Hematopoietic multipotent progenitor cell treated with erythropoietin and hydrocortisone succinate and interleukin-3 and kit ligand, for 6 days (in vitro differentiated cells): ENCODE measurements at regions not wholly inside any gene's neighbourhood (a gene's known extent, or its start where the extent isn't known, plus 50 kb on each side); places are given as distances from the start of the nearest gene placed in this dataset.
A peak's percentile ranks its signal among the peaks of the same experiment; 100 is the strongest.
"Not testable (repeated sequence)": the region's sequence is repeated elsewhere in the genome, so short reads cannot be mapped to it uniquely, and the experiment has no call there.

Experiments
- DNase-seq: peaks from one replicate; pipeline ENCODE4 v3.0.0-alpha.2; 2015

DNA sequence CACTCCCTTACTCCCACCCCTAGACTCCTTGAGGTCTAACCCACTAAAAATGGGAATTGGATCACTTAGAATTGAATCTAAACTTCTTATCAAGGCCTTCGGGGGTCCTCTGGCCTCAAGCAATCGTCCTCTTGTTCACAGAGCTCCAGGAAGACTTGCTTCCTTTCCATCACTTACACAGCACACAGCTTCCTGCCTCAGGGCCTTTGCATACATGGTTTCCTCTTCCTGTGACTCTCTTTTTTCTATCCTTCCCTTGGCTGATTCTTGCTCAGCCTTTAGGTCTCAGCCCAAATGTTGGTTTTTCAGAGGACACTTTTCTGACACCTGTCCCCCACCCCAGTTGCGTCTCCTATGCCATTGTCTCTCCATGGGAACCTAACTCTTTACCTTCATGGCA, 50.0 kb upstream of the ALDH1B1 start:
- DNase-seq, result no peak

DNA sequence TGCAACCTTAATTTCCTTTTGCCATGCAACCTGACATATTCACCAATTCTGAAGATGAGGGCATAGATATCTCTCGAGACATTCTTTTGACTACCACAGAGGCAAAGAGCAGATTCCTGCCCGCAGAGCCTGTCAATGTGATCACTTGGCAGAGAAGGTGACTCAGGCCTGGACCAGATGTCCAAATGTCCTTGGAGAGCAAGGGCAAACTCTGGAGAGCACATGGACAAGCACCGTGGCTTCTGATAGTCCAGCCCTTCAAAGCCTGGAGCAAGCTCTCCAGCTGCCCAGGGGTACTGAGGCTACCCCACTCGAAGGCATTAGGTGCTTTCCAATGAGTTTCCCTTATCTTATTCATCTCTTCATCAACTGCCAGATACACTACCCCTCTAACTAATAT, 50.4 kb upstream of the ALDH1B1 start:
- no peak for DNase-seq

DNA sequence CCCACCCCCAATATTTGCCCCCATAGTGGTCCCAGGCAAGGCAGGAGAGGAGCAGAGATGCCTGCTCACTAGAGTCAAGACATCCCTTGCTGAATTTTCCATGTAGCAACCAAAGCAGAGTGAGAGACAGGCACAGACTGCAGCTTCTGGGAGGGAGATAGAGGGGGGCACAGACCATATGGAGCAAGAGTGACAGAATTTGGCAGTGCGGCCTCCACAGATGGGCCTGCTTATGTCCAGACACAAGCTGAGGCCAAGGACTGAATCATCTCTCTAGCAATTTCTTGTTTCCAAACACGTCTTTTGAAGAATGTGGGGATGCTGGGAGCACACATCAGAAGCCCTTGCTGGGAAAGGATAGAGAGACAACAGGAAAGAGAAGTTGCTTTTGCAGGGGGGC, 53.0 kb upstream of the ALDH1B1 start:
- DNase-seq, result no peak

DNA sequence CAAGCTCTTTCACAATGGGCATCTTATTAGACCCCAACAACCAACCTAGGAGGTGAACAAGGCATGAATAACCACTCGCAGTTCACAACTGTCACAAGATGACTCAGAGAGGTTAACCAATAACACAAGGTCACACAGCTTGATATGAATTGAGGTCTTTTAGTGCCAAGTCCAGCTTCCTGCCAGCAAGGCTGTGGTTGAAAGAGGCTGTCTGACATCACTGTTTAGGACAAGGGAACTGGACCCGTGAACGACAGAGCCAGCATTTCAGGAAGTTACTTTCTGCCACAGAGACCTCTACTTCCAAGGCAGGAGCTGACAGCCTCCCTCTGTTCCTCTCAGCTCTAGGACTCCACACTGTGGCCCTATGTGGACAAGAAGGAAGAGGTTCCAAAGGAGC, 53.4 kb upstream of the ALDH1B1 start:
- DNase-seq, result peak; percentile 4

DNA sequence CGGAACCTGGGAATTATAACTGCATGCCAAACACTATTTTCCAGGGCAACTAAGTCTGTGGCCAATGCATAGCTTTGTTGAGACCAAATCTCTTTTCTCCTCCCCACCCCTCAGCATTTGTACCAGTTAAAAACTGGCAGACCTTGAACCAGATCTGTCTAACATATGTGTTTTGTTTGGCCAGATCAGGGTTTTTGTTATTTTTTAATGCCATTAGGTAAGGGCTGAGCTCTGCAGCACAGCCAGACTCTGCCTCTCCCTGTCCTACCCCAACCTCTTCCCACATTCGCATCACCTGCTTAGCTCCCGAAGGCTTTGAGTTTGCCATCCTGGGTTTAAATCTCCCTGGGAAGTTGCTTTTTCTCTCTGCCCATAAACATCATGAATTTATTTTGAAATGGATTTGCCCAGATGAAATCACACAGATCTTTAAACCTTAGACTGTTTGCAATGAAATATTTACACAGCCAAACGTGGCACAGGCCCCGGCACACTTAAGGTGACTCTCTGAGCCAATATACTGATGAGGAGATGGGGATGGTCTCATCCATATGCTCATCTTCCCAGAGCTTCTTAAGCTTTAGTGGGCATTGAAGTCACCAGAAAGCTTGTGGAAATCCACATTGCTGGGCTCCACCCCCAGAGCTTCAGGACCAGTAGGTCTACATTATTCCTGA, 54.0 kb upstream of the ALDH1B1 start:
- no peak for DNase-seq

DNA sequence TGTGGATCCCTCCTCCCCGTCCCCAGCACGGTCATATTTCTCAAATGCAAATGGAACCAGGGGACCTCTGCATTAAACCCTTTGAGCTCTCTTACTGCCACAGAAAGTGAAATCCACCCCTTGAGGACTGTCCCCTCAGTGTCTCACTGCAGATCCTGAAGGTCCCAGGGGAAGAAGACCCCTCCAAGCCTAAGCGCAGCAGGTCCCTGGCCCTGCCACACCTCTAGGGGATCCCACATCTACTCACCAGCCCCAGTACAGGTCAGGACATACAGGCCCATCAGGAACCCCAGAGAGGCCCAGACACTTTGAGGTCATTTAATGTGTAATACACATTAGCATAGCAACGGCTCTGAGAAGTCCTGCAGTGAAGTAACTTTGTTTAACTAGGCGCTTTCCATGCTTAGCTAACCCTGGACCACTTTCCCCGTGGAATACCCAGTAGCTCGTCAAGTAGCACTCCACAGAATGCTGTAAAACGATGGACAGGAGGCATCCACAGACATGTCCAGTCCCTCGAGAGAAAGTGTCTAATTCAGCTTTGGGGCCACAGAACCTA, 54.7 kb upstream of the ALDH1B1 start:
- DNase-seq, result no peak

DNA sequence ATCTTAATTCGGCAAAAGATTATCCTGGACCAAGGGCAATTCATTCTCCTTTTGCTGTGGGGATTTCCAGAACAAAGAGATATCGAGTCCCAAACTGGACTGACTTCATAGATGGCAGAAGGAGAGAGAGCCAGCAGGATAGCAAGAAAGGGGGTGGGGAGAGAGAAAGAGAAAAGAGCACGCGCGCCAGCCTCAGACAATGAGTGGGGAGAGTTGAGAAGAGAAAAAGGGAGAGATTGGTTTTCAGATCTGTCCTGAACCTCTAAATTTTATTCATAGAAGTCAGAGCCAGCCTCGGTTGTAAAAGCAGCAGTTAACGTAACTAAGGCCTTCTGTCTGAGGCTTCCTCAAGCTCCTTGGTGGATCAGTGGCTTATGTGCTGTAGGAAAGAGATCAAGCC, 55.3 kb upstream of the ALDH1B1 start:
- no peak for DNase-seq

DNA sequence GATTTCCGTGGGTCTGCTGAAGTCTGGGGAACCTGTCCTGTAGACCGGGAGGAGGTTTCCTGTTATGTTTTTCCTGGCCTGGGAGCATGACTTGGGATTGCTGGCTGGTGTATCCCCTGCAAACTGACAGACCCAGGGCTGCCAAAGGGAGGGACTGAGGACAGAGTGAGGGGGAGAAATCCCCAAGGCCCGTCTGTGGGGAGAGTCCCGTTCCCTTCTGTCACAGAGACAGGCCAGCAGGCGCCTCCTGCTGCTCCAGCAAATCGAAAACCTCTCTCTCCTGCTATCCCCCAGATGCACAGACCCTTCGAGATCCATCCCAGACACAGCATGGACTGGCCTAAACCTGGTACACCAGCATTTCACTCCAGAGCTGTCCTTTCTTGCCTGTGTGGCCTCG, 56.2 kb upstream of the ALDH1B1 start:
- no peak for DNase-seq

DNA sequence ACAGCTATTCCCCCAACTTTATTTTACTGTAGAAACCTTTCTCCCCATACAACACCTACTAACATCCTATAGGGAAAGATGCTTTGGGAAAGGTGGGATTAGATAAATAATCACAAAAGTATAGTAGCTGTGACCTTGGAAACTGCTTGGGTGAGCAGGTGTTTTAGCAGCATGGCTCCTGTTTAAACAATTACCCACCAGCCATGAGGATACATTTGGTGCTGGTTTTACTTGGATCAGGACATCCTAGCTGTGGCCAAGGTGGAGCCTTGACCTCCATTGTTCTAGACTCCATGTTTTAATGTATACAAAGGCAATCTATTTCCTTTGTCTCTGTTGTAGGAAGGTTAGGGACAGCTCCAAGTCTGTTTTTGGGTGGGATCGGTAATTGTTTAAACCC, 56.8 kb upstream of the ALDH1B1 start:
- no peak for DNase-seq

DNA sequence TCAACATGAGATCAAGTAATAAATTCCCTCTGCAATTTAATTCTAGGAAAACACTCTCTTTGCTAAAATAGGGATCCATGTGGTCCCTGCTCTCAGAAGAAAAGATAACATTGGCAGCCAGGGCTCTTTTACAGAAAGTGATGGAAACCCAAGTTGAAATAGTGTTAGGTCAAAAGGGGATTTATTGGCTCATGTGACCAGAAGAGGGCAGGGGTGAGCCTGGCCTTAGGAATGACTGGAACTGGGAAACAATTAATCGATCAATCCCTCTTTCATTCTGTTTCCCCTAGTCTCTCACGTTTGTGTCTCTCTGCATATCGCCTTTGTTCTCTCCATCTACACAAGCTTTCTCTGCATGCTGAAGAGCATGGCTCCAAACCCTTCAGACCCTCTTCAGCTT, 58.3 kb upstream of the ALDH1B1 start:
- DNase-seq, result peak; percentile 41

DNA sequence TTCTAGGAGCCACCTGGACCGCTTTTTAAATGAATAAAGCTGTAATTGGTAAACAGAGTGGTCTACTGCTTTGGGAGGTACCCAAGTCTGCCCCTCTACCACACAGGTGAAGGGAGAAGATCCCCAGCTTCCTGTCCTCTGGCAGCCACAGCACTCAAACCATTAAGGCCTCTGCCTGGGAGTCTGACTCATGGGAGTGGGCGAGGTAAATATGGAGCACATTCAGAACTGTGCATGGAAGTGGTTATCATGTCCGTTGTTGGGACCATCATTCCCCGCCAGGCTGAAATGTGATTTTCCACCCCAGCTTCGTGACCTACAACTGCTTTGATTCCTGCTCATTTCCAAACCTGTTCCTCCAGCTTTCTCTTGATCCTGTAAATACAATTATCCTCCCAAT, 59.5 kb upstream of the ALDH1B1 start:
- DNase-seq, result no peak

DNA sequence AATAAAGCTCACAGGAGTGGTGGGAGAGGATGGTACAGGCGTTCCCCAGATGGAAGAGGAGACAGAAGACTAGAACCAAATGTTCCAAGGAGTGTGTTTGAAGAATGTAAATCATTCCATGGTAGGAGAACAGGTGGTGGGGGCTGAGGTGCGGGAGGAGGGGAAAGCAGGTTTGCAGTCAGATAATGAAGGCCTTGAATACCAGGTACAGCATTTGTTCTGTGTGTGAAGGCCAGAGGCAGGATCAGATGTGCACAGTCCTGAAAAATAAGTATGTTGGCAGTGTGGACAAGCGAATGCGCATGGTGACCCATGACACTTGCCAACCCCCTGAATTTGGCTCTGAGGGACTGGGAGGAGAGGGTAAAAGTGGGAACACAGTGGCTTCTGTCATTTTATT, 59.9 kb upstream of the ALDH1B1 start:
- no peak for DNase-seq

DNA sequence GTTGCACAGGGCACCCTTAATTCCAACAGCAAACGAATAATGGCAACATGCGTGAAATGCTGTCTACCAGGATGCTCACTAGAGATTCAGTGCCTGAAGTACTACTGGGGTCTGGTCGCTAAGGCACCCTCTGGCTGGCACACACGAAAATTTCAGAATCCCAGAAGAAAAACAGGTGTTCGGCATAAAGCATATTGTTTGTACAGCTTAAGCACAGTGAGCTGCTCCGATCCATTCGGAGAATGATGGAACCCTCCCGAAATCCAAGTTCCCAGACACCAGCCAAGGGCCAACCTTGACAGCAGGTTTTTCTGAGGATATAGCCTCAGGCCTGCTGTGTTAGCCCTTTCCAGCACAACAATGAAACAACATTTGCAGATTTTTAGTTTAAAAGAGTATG, 61.4 kb upstream of the ALDH1B1 start:
- no peak for DNase-seq

DNA sequence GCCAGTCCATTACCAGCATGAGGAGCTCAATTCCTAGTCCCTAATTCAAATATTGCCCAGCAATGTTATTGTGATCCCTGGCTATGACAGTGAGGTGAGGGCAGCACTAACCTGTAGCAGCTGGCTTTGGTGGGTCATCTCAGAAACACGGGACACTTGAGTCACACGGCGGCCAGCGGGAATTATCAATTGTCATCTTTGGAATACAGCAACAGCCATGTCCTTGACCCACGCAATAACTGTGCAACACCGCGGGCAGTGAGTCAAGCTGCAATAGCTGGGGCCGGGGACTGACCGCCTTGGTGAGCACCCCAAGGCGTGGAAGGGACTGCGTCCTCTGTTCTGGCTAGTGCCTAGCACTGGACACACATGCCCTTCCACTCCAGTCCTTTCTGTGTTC, 62.5 kb upstream of the ALDH1B1 start:
- no peak for DNase-seq

DNA sequence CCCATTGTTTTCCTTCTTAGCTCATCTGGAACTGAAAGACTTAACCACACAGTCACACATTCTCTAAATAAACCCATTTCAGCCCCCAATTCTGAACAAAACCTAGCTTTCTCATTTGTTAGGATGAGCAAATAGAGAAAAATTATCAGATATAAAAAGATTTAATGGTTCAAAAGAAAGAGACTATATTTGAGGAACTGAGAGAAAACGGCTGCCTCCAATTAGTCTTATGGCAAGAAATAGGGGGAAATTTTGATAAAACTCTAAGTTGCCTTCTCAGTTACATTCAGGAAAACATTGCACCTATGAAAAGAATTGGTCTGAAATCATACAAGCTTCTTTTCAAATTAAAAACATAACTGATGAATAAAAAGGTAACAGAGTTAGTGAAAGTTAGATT, 63.7 kb upstream of the ALDH1B1 start:
- no peak for DNase-seq

DNA sequence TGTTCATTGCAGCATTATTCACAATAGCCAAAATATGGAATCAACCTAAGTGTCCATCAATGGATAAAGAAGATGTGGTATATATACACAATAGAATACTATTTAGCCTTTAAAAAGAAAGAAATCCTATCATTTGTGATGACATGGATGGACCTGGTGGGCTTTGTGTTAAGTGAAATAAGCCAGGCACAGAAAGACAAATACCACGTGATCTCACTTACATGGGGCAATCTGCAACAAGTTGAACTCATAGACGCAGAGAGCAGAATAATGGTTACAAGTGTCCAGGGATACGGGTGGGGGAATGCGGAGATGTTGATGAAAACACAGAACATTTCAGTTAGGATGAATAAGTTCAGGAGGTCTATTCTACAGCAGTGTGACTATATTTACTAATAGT, 66.4 kb upstream of the ALDH1B1 start:
- DNase-seq, result no peak

DNA sequence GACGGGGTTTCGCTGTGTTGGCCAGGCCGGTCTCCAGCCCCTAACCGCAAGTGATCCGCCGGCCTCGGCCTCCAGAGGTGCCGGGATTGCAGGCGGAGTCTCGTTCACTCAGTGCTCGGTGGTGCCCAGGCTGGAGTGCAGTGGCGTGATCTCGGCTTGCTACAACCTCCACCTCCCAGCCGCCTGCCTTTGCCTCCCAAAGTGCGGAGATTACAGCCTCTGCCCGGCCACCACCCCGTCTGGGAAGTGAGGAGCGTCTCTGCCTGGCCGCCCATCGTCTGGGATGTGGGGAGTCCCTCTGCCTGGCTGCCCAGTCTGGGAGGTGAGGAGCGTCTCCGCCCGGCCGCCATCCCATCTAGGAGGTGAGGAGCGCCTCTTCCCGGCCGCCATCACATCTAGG, 68.3 kb upstream of the ALDH1B1 start:
- not testable (repeated sequence) for DNase-seq

DNA sequence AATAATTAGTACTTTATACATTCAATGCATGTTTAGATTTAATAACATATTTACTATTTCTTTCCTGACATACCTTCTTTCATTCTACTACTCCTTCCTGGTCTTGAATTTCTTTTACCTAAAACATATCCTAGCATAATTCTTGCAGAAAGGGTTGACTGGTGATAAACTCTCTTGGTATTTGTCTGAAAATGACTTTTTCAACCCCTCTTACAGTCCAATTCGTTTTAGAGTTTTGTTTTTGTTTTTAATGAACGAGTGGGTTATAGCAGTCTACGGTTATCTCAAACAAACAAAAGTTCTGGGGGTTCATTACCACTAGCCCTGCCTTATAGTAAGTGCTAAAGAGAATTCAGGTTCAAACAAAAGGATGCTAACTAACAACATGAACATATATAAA, 69.6 kb upstream of the ALDH1B1 start:
- no peak for DNase-seq

DNA sequence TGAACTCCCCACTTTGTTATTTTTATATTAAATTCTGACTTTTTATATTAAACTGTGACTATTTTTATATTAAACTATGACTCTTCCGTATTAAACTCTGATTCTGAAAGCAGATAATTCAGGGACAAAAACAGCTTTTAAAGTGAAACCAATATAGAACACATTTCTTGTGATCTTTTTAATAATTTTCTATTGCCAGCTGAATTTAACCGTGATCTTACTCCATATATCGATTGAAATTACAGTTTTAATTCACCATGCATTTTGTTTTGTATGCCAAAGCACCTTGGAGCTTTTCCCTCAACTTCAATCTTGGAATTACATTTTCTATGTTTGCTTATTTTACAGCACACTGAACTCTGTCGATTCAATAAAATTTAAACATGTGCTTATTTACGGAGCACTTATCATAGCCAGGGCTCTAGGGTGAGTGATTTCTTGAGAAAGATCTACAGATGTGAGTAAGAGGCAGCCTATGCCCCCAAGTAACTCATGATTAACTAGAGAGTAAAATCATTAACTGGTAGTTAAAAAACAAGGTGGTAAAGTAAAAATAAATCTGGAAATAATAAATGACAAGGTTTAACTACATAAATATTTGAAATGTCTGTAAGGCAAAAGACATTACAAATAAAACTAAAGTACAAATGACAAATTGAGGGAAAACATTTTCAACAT, 72.9 kb upstream of the ALDH1B1 start:
- no peak for DNase-seq

DNA sequence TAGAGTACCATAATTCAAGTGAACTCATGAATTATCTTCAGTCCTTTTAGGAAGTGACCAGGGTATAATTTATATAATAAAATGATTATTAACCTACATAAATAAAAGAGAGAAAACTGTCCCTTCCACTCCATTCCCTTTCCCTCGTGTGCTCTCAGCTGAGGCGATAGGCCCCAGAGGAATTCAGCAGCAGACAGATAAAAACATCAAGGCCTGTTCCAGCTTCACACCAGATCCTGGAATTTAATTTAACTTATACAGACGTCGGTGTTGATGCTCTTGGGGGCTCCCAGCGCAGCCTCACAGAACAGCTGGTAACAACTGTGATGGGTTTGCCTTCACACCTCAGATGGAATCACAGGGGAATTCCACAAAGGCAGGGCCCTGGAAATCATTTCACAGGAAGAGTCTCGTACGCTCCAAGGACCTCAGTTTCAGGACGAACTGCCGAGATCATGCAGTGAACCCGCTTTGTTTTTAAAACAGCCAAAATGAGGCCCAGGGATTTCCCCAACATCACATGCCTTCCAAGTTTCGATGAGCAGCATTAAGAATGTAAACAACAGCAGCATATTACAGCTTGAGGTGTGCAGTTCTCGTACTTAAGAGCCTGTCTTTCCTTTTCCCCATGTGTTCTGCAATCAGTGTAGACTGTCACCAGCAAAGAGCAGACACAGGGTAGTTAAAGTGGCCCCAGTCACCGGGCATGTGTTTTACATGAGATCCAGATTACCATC, 73.6 kb upstream of the ALDH1B1 start:
- DNase-seq, result no peak

DNA sequence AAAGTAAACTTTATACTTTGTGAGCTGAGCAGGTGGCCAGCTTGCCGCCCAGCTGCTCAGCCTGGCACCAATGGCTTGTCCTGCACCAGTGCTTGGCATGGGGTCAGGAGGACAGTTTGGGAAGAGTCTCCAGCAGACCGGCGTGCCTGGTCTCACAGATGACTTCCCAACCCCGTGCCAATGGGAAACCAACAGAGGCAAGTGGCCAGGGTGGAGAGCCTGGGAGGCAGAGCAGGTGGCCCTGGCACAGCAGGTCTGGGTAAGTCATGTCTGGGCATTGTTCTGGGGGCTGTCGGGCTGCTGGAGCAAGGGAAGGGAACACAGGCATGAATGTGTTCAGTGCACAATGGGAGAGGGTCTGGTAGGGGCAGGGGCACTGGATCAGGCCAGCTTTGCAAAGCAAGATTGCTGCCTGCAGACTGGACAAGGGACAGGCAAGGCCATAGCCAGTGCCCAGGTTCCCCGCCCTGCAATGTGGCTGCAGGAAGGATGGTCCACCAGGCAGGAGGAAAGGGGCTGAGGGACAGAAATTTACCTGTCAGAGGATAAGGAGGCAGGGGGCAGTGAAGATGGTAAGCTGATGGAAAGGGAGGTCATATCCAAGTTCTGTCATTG, 76.2 kb upstream of the ALDH1B1 start:
- no peak for DNase-seq

DNA sequence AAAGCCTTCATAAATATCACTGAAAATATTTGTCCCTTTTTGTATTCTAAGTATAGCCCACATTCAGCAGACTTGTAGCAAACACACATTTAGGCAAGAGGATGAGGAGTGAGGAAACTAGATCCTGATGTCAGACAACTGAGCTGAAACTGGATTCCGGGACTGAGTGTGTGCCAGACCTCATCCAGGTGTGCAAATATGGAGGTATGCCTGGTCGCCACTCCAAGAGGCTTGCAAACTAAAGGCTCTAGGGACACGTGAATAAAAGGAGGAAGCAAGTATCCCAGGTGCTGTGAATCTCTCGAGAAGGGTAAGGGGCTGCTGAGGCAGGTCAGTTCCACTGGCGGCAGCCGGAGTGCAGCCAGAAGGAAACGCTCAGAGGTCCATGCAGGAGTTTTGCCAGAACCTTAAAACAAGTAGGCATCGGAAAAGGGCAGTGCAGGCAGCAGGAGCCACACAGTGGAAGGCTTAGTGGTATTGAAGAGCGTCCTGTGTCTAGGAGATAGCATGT, 77.4 kb upstream of the ALDH1B1 start:
- DNase-seq, result no peak

DNA sequence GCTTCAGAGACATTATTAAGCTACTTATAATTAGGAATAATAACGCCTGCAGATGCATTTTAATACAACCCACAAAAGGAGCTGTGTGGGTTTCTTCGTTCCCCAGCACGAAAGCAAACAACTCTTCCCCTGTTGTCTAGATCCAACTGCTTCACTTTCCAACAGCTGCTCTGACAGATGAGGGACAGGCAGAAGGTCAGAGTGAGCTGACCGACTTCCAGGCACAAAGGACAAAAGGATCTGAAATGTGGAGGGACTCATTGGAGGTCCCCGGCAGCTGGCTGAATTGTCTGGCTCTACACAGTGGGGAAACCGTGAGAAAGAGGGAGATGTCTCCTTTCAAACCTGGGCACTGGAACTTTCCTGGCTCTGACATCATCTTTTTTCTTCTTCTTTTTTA, 79.1 kb upstream of the ALDH1B1 start:
- no peak for DNase-seq
